GM21367 (cell line): ENCODE measurements at regions not wholly inside any gene's neighbourhood (a gene's known extent, or its start where the extent isn't known, plus 50 kb on each side); places are given as distances from the start of the nearest gene placed in this dataset.

Source experiments
- ATAC-seq: cut with Tn5 transposase; IDR thresholded peaks from one replicate; pipeline ENCODE4 v1.9.1; 2021; ENCODE audit not compliant: unreplicated experiment

GRCh38 chrX:46305431-46305830 lies 239.8 kb downstream of the ZNF674 start:
- no peak for ATAC-seq

GRCh38 chrX:46301903-46302302 lies 243.3 kb downstream of the ZNF674 start:
- no peak for ATAC-seq

- no peak for ATAC-seq
These were observed 246.4 kb downstream of the ZNF674 start for GRCh38 chrX:46298821-46299220.

GRCh38 chrX:46295963-46296362 lies 249.3 kb downstream of the ZNF674 start:
- no peak for ATAC-seq

GRCh38 chrX:46294234-46294633 lies 251.0 kb downstream of the ZNF674 start:
- ATAC-seq, result no peak

- no peak for ATAC-seq
These were observed 265.3 kb downstream of the ZNF674 start for GRCh38 chrX:46279925-46280313.

- ATAC-seq, result no peak
These were observed 265.9 kb downstream of the ZNF674 start for GRCh38 chrX:46279214-46279924.

GRCh38 chrX:46278572-46278971 lies 266.6 kb downstream of the ZNF674 start:
- ATAC-seq, result no peak

GRCh38 chrX:46268412-46268811 lies 276.8 kb downstream of the ZNF674 start:
- no peak for ATAC-seq

- no peak for ATAC-seq
These were observed 281.7 kb downstream of the ZNF674 start for GRCh38 chrX:46263494-46263893.

GRCh38 chrX:46262304-46262703 lies 282.9 kb downstream of the ZNF674 start:
- ATAC-seq, result no peak

- no peak for ATAC-seq
These were observed 284.7 kb downstream of the ZNF674 start for GRCh38 chrX:46260499-46260898.

- no peak for ATAC-seq
These were observed 286.9 kb downstream of the ZNF674 start for GRCh38 chrX:46258356-46258755.

GRCh38 chrX:46257451-46257879 lies 287.8 kb downstream of the ZNF674 start:
- no peak for ATAC-seq

- no peak for ATAC-seq
These were observed 288.3 kb downstream of the ZNF674 start for GRCh38 chrX:46256875-46257274.

GRCh38 chrX:46255046-46255445 lies 290.2 kb downstream of the ZNF674 start:
- no peak for ATAC-seq

GRCh38 chrX:46254641-46255040 lies 290.6 kb downstream of the ZNF674 start:
- no peak for ATAC-seq

GRCh38 chrX:46251755-46252154 lies 293.5 kb downstream of the ZNF674 start:
- no peak for ATAC-seq

GRCh38 chrX:46250151-46250550 lies 295.1 kb downstream of the ZNF674 start:
- no peak for ATAC-seq

- ATAC-seq, result no peak
These were observed 297.8 kb downstream of the ZNF674 start for GRCh38 chrX:46247456-46247855.

- ATAC-seq, result no peak
These were observed 300.8 kb downstream of the ZNF674 start for GRCh38 chrX:46244451-46244850.

GRCh38 chrX:46236411-46236810 lies 308.8 kb downstream of the ZNF674 start:
- ATAC-seq, result no peak

- no peak for ATAC-seq
These were observed 309.4 kb downstream of the ZNF674 start for GRCh38 chrX:46235778-46236177.
